GM10266 (cell line): ENCODE measurements at regions not wholly inside any gene's neighbourhood (a gene's known extent, or its start where the extent isn't known, plus 50 kb on each side); places are given as distances from the start of the nearest gene placed in this dataset.

Experiments used
- DNase-seq: peaks from one replicate; pipeline ENCODE4 v3.0.0; 2012; ENCODE audit errors: extremely low spot score
- TF ChIP-seq, protein P1 (sequence below): IDR thresholded peaks from 2 replicates; pipeline ENCODE4 v1.5.1; 2012; ENCODE audit warnings: mild to moderate bottlenecking, low read depth; ENCODE audit not compliant: control insufficient read depth, insufficient read depth; ENCODE audit errors: missing control alignments

DNA sequence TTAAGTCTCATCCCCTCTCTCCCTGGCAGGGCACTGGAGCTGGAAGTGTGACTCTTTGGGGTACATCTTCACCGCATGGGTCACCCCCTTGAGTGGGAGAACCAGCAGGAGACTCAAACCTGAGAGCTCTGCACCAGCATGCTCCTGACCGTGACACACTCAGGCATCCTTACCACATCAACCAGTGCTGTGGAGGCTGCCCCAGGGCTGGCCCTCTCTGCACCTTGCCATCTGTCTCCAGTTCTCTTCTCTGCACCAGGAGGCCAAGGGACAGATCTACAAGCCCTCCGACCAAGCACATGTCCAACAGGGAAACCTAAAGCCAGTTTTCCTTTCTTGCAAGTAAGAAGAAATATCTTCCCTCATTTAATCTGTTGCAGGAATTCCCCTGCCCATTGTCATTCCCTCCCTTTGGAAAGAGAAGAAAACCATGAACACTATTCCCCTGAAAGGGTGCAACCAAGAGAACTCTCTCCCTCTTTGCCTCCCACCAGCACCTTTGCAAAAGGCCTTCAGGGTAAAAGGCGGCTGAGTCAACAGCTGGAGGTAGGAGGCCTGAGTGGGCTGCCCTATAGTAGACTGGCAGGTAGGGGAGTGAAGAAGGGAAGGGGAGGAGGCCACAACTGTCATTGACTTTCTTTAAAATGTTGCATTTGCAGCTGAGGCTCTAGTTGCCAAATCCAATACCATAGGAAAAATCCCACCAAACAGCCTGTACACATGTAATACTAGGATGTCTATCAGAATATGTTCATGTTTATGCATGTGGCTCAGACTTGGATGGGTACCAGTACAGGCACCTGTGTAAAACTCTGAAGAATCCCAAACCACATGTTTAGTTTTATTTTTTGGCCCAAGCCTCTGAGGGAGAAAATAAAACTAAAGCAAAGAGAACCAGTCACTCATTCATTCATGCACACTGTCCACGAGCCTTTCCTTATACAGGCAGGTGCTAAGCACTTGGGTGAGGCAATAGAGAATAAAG, 117.0 kb downstream of the WT1 start:
- TF ChIP-seq, protein P1, sequence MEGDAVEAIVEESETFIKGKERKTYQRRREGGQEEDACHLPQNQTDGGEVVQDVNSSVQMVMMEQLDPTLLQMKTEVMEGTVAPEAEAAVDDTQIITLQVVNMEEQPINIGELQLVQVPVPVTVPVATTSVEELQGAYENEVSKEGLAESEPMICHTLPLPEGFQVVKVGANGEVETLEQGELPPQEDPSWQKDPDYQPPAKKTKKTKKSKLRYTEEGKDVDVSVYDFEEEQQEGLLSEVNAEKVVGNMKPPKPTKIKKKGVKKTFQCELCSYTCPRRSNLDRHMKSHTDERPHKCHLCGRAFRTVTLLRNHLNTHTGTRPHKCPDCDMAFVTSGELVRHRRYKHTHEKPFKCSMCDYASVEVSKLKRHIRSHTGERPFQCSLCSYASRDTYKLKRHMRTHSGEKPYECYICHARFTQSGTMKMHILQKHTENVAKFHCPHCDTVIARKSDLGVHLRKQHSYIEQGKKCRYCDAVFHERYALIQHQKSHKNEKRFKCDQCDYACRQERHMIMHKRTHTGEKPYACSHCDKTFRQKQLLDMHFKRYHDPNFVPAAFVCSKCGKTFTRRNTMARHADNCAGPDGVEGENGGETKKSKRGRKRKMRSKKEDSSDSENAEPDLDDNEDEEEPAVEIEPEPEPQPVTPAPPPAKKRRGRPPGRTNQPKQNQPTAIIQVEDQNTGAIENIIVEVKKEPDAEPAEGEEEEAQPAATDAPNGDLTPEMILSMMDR = no peak
- DNase-seq = no peak

- no peak for DNase-seq
- TF ChIP-seq, protein P1 = no peak
Observed at GRCh38 chr11:32323814-32324130, 111.6 kb downstream of the WT1 start.

GRCh38 chr11:32325187-32325586, 110.2 kb downstream of the WT1 start:
- TF ChIP-seq, protein P1 = no peak
- no peak for DNase-seq

GRCh38 chr11:32325725-32326124, 109.6 kb downstream of the WT1 start:
- TF ChIP-seq, protein P1 = no peak

DNA sequence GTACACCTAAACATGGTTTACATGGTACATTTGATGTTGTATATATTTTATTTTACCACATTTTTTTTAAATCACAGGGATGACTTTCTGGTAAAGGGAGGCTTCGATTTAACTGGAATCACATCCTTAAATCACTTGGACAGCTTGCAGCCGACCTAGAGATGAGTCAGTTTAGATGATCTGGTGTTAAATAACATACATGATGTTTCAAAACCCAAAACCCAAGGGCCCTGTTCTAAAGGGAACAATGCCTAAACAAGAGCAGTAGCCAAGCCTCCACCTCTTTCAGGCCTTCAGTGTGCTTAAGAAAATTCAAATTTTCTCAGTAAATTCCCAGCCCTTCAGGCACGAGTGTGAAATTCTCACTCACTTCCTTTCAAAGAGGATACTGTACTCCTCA, 108.8 kb downstream of the WT1 start:
- no peak for DNase-seq
- TF ChIP-seq, protein P1 = no peak

More at GRCh38 chr11:32325725-32326124, 109.6 kb downstream of the WT1 start:
- no peak for DNase-seq

DNA sequence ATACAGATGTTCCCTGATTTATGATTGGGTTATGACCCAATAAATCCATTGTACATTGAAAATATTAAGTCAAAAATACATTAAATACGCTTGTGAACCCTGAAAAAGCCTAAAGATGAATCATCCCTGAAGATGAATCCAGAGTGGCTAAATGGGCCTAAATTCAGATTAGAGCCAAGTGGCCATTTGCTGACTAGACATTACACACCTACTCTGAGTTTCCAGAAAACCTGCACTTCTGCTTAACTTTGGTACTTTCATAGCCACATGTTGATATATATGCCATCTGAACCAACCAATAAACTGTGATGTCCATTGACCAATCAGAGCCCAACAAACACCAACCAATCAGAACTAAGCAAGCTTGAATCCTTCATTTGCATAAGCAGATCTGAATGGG, 106.9 kb downstream of the WT1 start:
- TF ChIP-seq, protein P1 = no peak
- DNase-seq = no peak

DNA sequence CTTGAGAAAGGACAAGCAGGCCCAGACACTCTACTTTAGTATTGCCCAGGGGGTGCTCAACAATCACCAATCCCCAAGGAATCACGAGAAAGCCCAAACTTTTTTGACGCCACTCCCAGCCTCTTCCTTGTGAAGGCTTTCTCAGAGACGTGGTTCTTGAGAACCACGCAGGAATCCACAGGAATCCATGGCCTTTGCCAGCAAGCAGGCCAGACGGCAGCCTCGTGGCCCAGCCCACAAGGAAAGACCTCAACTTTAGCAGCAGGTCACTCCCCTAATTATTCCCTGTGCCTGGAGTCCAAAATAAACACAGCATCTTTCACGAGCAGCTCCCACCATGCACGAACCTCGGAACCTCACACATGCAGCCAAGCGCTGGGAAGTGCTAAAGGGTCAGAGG, 104.2 kb downstream of the WT1 start:
- TF ChIP-seq, protein P1 = no peak
- no peak for DNase-seq
